ENCODE measurements at regions not wholly inside any gene's neighbourhood (a gene's known extent, or its start where the extent isn't known, plus 50 kb on each side); places are given as distances from the start of the nearest gene placed in this dataset.

DNA sequence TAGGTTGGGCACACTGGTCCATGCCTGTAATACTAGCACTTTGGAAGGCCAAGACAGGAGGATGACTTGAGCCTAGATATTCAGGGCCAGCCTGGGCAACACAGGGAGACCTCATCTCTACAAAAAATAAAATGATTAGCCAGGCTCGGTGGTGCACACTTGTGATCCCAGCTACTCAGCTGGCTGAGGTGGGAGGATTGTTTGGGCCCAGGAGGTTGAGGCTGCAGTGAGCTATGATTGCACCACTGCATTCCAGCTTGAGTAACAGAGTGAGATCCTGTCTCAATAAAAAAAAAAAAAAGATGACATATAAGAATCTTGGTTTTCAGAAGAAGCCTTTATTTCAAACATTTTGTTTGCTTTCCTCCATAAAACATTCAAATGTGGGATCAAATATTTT lies 178.0 kb downstream of the LIG4 start:
- DNase-seq = no peak
- no peaks in the 10 kb centered on the region for H3K23me2 ChIP-seq (ENCODE audit: insufficient read length, low read depth, low read length, poor library complexity, severe bottlenecking)
- H3K9me3 ChIP-seq (ENCODE audit: control insufficient read depth, low read depth, low read length) = no peaks in the 10 kb centered on the region
- H3K9ac ChIP-seq (ENCODE audit: extremely low read depth, insufficient read length, low read length) = no peak overlapping the region
- H2BK15ac ChIP-seq (ENCODE audit: low read depth, low read length) = no peak overlapping the region
- H3K4me1 Mint-ChIP-seq = peaks cover 8 to 10% of the 10 kb centered on the region in 2 experiments; a peak in 3 of 4 replicates
- H4K8ac ChIP-seq (replicated peaks; ENCODE audit: insufficient read length, low read depth, low read length) = no peak overlapping the region
- H3K4ac ChIP-seq (ENCODE audit: low read depth, low read length) = no peak overlapping the region
- H3K27ac ChIP-seq (ENCODE audit: insufficient read length, low read depth, low read length) = no peak overlapping the region
- no peak overlapping the region for H3T11ph ChIP-seq (ENCODE audit: low read length)
- no peaks in the 10 kb centered on the region; a peak in 2 of 5 replicates for H3K9me3 Mint-ChIP-seq
- H2BK12ac ChIP-seq (ENCODE audit: insufficient read length, low read depth, low read length) = no peak overlapping the region
- no peak overlapping the region for H3K27ac Mint-ChIP-seq
- no peak overlapping the region for H3K4me2 ChIP-seq (ENCODE audit: insufficient read depth, insufficient read length, low read length)
- H3K18ac ChIP-seq (ENCODE audit: insufficient read length, low read depth, low read length) = no peak overlapping the region
- TF ChIP-seq, protein P1, sequence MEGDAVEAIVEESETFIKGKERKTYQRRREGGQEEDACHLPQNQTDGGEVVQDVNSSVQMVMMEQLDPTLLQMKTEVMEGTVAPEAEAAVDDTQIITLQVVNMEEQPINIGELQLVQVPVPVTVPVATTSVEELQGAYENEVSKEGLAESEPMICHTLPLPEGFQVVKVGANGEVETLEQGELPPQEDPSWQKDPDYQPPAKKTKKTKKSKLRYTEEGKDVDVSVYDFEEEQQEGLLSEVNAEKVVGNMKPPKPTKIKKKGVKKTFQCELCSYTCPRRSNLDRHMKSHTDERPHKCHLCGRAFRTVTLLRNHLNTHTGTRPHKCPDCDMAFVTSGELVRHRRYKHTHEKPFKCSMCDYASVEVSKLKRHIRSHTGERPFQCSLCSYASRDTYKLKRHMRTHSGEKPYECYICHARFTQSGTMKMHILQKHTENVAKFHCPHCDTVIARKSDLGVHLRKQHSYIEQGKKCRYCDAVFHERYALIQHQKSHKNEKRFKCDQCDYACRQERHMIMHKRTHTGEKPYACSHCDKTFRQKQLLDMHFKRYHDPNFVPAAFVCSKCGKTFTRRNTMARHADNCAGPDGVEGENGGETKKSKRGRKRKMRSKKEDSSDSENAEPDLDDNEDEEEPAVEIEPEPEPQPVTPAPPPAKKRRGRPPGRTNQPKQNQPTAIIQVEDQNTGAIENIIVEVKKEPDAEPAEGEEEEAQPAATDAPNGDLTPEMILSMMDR (conservative IDR thresholded peaks at IDR 0.05) = no peak
- H4K91ac ChIP-seq (ENCODE audit: insufficient read length, low read depth, low read length) = no peak overlapping the region
- H3K27me3 ChIP-seq (ENCODE audit: insufficient read depth, low read length) = no peaks in the 10 kb centered on the region
- H4K20me1 ChIP-seq (ENCODE audit: control insufficient read depth, insufficient read depth, insufficient read length) = no peaks in the 10 kb centered on the region
- H3K79me1 ChIP-seq (ENCODE audit: insufficient read depth, low read depth, low read length, poor library complexity, severe bottlenecking) = no peaks in the 10 kb centered on the region
- H3K27me3 Mint-ChIP-seq (ENCODE audit: low read depth) = no peaks in the 10 kb centered on the region
- H3K4me3 Mint-ChIP-seq = no peak overlapping the region
- H3K36me3 Mint-ChIP-seq (ENCODE audit: insufficient read depth in 1 of 3, low read depth in 3 of 3) = no peaks in the 10 kb centered on the region
- no peak overlapping the region for H2BK5ac ChIP-seq (ENCODE audit: insufficient read length, low read length)
- WGBS (ENCODE audit: extremely low coverage, insufficient read length, low lambda C conversion rate) = no CpG with 5 or more reads among the region's 1 CpG
- H3K23ac ChIP-seq (ENCODE audit: insufficient read length, low read depth, low read length) = no peak overlapping the region
- no peak overlapping the region for H2AFZ ChIP-seq (ENCODE audit: low read length)
- H2BK120ac ChIP-seq (ENCODE audit: low read depth, low read length, poor library complexity, severe bottlenecking) = no peak overlapping the region
- H3K79me2 ChIP-seq (ENCODE audit: insufficient read depth, low read length) = no peaks in the 10 kb centered on the region
- no peak overlapping the region for H2AK5ac ChIP-seq (ENCODE audit: insufficient read length, low read length)
- no peaks in the 10 kb centered on the region for H3K4me1 ChIP-seq (ENCODE audit: insufficient read depth, low read length)
- no peak overlapping the region for H3K56ac ChIP-seq (ENCODE audit: insufficient read length, low read depth, low read length)
- H3K14ac ChIP-seq (ENCODE audit: insufficient read depth, low read length) = no peak overlapping the region
- no peak overlapping the region for H4K5ac ChIP-seq (ENCODE audit: insufficient read length, low read depth, low read length)
- no peak overlapping the region for H2BK20ac ChIP-seq (ENCODE audit: low read depth, low read length, poor library complexity, severe bottlenecking)

Data from H9 (cell line).